HEK293T (cell line): ENCODE measurements at regions not wholly inside any gene's neighbourhood (a gene's known extent, or its start where the extent isn't known, plus 50 kb on each side); places are given as distances from the start of the nearest gene placed in this dataset.

ENCODE experiments used
- FOXA1 ChIP-seq: fragments of 450-650 bp; IDR thresholded peaks from 2 replicates; pipeline ENCODE4 v1.6.1; 2016; ENCODE audit warnings: mild to moderate bottlenecking
- SP1 ChIP-seq: fragments of 450-650 bp; IDR thresholded peaks from 2 replicates; pipeline ENCODE4 v1.6.1; 2017
- SUZ12 ChIP-seq: fragments of 450-650 bp; IDR thresholded peaks from 2 replicates; pipeline ENCODE4 v1.6.1; 2016; ENCODE audit warnings: mild to moderate bottlenecking

DNA sequence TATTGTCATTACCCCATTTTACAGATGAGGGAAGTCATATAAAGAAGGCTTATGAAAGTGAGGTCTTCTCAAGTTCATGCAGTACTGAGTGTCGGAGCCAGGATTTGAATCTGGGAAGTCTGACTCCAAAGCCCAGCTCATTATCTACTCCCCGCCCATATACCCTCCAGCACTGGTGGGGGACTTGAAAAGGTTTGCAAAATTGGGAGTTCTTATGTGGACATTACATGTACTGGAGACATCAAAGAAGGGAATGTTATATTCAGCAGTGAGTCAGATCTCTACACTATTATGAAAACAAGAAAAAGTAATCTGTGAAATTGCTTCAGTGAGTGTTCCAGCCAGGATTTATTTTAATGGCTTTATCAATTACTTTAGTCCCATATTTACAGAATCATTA lies 185.2 kb upstream of the CADPS start:
- TF ChIP-seq SP1, result no peak
- TF ChIP-seq SUZ12, result no peak
- no peak for TF ChIP-seq FOXA1
